Endothelial cell of hepatic sinusoid (primary cell): ENCODE measurements at regions not wholly inside any gene's neighbourhood (a gene's known extent, or its start where the extent isn't known, plus 50 kb on each side); places are given as distances from the start of the nearest gene placed in this dataset.
"Not testable (repeated sequence)": the region's sequence is repeated elsewhere in the genome, so short reads cannot be mapped to it uniquely, and the experiment has no call there.

Experiments
- in situ Hi-C: cut with HindIII; loops from 2 replicates; pipeline ENCODE4 v1.10.0; 2017; ENCODE audit warnings: low sequenced_read_pairs

DNA sequence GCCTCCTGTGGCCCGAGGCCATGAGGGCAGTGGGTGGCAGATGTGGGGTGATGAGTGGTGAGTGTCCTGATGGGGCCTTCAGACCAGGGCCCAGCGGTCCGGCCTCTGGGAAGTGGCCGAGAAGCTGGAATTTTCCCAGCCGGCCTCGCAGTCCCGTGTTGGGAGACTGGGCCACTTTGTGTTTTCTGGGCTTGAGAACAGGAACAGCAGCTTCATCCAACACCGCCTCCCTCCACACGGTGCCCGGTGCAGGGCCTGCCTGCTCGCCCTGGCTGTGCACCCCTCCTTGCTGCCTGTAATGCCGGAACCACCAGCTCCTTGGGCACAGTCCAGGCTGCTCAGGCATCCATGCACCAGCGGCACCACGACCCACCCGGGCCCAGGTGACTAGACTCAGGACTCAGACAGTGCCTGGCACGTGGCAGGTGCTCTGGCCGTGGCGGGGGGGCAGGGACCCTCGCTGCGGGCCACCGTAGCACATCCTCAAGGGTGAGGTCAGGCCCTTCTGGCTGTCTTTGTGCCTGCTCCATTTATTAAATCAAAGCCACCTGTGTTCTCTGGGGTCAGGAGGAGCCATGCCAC is 194.7 kb downstream of the BANP start:
- in situ Hi-C loops: not testable (repeated sequence)

DNA sequence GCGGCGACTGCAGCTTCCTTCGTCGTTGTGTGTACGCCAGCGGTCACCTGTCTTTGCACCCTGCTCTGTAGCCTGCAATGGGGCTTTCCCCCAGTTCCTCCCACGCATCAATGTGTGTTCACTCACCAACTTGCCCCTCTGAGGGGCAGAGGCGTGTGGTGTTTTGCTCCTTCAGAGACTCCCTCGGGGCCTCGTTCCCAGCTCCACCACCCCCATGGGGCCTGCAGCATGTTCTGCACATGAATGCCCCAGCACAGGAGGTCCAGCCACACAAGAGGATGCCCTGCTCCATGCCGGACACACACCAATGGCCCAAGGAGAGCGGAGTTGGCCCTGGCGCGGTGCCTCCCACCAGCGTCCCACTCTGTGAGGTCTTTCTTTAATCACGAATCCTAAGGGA is 196.8 kb downstream of the BANP start:
- in situ Hi-C loops: not testable (repeated sequence)

DNA sequence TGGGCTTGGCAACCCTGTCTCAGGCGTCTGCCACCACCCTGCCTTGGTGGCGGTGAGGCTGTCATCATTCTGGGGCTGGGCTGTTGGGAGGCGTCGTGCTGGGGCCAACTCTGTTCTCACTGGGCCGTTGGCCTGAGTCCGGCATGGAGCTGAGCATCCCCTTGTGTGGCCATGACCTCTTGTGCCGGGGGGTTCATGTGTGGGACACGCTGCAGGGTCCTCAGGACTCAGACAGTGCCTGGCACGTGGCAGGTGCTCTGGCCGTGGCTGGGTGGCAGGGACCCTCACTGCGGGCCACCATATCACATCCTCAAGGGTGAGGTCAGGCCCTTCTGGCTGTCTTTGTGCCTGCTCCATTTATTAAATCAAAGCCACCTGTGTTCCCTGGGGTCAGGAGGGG is 197.4 kb downstream of the BANP start:
- in situ Hi-C loops: not testable (repeated sequence)

DNA sequence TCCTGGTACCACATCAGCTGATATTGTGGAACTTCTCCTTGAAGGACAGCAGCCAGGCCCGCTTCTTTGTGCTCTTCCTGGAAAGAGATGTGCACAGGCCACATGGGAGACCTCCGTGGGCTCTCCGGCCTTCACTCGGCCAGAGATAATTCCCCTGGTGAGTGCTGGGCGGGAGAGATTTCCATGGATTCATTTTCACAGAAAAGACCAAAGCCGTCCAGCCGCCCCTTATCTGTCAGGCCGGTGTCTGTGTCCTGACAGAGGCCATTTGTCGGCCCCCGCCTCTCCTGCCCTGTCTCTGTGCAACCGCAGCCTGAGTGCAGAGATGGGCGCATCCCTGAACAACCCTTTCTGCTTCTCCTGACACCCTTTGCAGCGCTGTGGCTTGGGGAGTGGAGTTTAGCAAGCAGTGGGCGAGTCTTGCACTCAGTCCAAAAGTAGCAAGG is 197.9 kb downstream of the BANP start:
- in situ Hi-C loops: not testable (repeated sequence)

GRCh38 chr16:88149663-88150062 is 198.4 kb downstream of the BANP start:
- in situ Hi-C loops: not testable (repeated sequence)

DNA sequence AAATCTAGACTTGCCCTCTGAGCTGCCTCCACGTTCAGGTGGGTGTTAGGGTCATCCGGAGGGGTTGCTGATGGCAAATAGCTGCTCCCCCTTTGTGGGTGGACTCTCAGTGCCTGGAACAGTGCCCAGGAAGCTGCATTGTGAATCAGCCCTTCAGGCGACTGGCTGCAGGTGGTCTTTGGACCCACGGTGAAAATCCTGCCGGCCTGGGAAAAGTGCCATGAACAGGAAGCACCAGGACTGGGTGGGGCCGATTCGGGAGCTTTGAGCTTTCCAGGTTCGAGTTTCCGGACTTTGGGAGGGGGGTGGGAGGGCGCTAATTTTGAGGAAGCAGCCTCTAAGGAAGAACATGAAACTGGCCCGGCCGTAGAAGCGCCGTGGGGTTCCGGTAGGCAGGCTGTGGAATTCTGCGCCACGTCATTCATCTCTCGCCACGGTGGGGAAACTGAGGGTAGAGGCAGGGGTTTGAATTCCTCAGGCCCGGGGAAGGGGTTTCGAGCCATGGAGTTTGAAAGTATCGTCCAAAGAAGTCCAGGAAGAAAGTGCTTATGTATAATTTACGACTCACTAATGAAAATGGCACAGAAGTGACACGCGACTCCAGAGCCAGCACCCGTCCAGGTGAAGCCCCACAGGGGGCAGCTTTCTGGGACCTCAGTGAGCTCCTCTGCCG is 199.4 kb downstream of the BANP start:
- in situ Hi-C loops: not testable (repeated sequence)

DNA sequence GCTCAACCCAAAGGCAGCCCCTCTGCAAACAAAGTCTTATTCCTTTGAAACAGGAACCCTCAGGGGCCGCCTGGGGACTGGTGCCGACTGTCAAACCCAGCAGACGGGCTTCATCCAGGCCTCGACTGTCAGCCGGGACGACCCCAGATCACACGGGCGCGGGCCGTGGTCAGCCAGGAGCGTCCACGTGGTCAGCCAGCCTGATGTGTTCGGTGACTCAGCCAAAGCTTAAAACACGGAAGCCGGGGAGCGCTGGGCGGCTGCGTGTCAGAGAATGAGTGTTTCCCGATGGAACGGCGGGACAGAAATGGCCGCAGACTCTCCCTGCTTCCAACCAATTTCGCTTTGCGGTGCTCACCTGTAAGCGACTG is 199.9 kb downstream of the BANP start:
- in situ Hi-C loops: not testable (repeated sequence)

DNA sequence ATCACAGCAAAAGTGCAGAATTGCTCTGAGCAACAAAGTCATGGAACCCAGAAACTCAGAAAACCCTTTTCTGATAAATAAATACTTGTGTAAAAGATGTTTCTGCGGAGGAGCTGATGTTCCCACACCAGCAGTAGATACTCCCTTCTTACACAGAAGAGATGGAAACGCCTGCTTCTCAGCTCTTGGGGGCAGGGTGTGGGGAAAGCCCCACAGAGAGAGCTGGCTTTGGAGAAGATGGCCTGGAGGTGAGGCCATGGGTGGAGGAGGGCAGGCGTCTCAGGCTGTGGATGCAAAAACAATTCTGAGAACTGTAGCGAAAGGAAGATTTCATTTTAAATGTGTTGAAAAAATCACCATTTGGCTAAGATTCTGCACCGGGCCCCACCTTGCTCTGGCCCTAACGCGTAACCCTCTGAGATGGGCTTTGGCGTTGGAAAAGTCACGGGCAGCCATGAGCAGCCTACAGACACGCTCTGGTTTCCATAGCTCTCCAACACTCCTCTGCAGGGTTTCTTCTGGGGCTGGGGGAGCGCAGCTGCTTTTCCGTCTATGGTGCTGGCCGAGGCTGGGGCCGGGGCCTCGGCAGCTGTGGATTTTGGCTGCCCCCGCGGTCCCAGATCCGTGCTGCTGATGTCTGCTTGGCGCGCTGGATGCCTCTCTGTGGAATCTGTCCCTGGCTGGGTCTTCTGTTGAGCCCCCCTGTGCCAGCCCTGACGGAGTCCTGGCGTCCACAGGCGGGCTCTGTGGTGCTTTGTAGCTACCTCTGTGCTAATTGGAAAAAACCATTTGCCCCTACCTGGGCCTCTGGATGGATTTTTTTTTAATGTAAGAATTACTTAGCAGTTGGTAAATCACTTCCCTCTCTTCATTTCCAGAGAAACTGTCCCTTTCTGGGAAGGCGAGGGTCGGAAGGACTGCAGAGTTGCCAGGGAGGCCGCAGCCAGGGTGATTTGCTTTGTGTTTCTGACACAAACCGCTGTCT is 200.9 kb downstream of the BANP start:
- in situ Hi-C loops: not testable (repeated sequence)

DNA sequence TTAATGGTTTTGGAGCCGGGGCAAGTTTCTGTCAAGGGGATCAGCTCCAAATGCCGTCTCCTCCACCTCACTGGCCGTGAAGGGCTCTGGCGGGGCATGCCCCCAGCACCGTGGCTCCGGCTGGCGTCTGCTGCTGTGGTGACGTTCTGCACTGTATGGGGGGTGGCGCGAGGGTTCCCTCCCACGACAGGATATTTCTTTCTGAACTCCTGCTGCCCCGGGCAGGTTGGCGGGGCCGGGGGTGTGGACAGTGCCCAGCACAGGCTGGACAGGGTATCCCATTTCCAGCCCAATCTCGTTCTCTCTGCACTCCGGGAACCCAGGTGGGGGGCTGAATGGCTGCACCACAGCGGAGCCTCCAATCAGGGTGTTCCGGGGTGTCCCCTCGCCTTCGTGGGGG is 201.6 kb downstream of the BANP start:
- in situ Hi-C loops: not testable (repeated sequence)

- in situ Hi-C loops: not testable (repeated sequence)
Observed at GRCh38 chr16:88153516-88153915, 202.3 kb downstream of the BANP start.

- in situ Hi-C loops: not testable (repeated sequence)
Observed at GRCh38 chr16:88154886-88155285, 203.7 kb downstream of the BANP start.

- in situ Hi-C loops: not testable (repeated sequence)
Observed at GRCh38 chr16:88155681-88156080, 204.4 kb downstream of the BANP start.

DNA sequence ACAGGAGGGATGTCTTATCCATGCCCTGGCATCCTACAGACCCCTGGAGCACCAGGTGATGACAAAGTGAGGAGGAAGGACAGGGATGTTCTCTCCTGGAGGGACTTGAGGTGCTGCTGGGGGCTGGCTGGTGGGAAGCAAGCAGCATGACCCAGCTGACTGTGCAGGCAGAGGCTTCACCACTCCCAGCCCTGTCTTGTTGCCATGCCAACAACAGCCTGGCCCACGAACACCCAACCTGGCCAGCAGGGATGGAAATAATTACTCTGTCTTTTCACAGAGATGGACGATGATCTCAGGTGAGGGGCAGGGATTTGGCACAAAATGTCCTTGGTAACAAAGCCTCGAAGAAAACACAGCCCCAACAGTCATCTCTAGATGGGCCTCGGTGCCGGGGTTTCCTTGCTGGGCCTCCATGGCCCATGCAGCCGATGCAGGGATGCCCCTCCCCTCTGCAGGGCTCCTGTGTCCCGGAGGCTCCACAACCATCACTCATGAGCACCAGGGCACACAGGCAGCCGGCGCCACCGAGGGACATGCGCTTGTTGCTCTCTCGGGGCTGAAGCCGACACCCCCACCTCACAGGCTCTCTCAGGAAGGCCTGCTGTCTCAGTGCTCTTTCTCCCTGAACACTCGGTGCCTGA is 205.5 kb downstream of the BANP start:
- in situ Hi-C loops: not testable (repeated sequence)

DNA sequence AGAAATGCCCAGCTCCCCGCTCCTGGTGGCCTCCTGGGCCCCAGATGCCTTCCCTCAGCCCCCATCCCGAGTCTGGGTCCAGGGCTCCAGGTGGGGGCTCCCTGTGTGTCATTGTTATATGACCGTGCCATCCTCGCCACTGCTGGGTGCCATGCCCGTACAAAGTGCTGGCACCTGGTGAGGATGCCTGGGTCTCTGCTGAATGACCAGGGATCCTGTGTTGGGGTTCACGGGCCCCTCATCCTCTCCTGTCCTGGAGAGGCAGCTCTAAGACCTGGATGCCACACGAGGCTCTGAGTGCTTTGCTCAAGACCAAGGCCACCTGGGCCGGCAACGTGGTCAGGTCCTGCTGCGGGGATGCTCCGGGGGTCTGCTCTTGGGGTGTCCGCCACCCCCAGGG is 206.5 kb downstream of the BANP start:
- in situ Hi-C loops: not testable (repeated sequence)

GRCh38 chr16:88158256-88159045 is 207.2 kb downstream of the BANP start:
- in situ Hi-C loops: not testable (repeated sequence)

GRCh38 chr16:88159046-88159896 is 208.0 kb downstream of the BANP start:
- in situ Hi-C loops: not testable (repeated sequence)

DNA sequence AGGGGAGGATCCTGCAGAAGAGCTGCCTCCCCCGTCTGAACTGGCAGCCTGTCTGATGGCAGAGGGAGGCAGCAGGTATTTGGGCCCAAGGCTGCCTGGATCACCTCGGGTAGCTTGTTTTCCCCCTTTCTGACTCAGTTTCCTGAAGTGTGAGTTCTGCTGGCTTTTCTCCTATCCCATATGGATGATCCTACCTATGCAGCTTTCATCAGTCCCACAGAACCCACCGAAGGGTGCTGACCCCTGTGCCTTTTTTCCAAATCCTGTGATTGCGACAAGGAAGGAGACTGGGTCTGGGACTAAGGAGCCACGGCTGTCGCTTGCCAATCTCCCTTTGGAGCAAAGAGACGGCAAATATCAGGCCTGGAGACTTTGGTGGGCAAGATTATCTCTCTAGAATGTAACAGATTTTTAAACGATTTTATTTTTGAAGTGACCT is 208.7 kb downstream of the BANP start:
- in situ Hi-C loops: not testable (repeated sequence)

- in situ Hi-C loops: not testable (repeated sequence)
Observed at GRCh38 chr16:88161191-88161590, 210.0 kb downstream of the BANP start.

DNA sequence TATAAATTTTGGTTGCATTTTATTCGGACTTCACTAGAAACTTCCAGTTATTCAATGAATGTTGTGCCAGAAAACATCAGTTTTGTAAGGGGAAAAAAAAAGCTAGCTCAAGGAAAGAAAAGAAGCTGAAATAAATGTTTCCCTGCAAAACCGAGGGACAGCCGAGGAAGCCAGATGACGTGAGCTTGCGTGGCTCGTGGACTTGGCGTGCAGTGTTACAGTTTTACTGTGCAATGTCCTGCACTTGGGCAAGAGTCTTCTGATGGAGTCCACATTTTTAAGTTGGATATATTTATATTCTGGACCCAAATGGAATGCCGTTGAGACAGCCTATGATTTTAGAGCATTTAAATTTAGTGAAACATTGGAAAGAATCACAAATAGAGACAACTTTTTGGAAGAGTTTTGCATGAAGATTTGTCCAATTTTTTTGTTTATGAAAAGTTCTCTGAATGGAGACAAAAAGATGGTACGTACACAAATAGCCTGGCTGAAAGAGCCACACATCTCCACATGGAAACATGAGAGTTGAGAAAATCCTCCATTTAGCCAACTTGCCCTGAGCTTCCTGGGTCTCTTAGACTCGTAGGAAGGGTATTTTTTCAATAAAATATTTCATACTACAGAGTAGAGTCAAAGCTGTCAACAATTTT is 210.5 kb downstream of the BANP start:
- in situ Hi-C loops: not testable (repeated sequence)
